GM21447 (cell line): ENCODE measurements at regions not wholly inside any gene's neighbourhood (a gene's known extent, or its start where the extent isn't known, plus 50 kb on each side); places are given as distances from the start of the nearest gene placed in this dataset.

Experiments used
- ATAC-seq: cut with Tn5 transposase; IDR thresholded peaks from one replicate; pipeline ENCODE4 v1.9.1; 2021; ENCODE audit not compliant: unreplicated experiment

DNA sequence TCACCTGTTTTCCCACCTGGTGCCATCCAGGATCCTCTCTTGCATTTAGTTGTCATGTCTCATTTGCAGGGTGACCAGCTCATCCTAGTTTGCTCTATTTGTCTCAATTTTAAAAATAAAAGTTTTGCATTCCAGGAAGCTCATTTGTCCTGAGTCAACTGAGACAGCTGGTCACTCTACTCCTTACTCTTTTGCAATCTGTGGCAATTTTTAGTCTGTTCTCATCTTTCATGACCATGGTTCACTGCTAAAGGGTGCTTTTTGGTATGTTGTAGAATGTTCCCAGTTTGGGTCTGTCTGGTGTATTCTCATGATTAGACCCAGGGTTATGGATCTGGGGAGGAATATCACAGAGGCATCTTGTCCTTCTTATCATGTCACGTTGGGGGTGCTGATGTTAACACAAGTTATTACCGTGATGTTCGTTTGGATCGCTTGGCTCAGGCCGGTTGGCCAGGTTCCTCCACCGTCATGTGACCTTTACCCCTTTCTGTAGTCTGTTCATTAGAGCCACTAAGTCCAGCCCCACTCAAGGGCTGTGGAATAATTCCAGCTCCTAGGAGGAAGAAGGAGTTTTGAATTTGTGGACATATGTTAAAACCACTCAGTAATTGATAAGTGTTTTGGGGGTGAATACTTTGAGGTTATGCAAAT lies 103.3 kb upstream of the IGFBP3 start:
- ATAC-seq = no peak

GRCh38 chr7:46022397-46022796 lies 101.3 kb upstream of the IGFBP3 start:
- no peak for ATAC-seq

GRCh38 chr7:46015107-46015868 lies 94.2 kb upstream of the IGFBP3 start:
- no peak for ATAC-seq

- no peak for ATAC-seq
Measured at GRCh38 chr7:46011501-46011900, 90.4 kb upstream of the IGFBP3 start.

DNA sequence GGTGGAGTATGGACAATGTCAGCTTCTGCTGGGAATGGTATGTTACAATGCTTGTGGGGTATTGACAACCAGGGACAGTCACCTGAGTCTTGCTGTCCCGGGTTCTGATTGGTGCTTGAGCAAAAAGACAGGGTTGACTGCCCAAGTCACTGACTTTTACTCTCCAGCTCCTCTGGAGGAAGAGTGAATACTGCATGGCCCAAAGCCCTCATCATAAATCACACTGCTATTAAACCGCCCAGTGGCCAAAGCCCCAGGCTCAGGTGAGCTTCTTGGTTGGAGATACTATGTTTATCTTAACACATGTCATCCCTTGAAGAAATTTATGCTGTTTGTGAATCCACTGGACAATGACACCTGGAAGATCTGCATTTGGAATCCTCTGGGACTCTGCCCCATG lies 90.0 kb upstream of the IGFBP3 start:
- no peak for ATAC-seq

DNA sequence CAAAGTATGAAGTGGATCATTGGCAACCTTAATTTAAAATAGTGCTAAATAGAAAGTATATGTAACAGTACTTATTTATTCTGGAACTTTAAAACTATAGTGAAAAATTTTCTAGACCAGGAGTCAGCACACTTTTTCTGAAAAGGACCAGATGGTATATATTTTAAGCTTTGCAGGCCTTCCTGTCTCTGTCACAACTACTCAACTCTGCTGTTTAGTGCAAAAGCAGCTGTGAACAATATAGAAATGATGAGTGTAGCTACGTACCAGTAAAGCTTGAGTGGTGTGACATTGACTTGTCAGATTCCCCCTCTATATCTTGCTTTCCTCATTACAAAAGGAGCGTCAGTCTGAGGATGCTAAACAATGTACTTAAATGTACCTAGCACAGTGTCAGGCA lies 88.1 kb upstream of the IGFBP3 start:
- no peak for ATAC-seq

DNA sequence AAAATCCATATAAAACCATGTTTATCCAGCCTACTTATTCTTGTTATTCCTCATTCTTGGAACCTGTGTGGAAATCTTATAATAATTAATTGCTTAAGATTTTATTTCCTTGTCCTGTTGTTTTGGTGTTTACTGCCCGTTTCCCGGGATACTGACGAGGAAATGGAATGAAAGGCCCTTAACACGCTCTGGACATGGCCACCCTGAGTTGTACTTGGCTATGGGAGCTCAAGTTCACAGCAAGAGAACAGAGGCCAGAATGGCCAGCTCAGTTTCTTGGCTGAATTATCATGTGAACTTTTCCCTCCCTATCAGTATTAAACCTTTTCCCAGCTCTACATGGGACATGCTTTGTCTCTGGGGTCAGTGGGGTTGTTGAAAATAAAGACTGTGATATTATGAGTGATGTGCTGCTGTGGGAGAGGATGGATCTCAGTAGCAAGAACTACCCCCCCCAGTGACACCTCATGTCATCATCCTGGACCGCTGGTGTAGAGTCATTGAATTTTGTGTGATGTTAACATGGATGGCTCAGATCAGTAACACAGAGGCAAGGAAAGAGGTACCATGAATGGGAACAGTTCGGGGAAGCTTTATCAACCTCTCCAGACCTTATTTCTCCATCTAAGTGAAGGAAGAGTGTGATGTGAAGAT lies 87.0 kb upstream of the IGFBP3 start:
- no peak for ATAC-seq

GRCh38 chr7:46007194-46007593 lies 86.1 kb upstream of the IGFBP3 start:
- ATAC-seq = no peak

GRCh38 chr7:46006723-46007122 lies 85.7 kb upstream of the IGFBP3 start:
- ATAC-seq = no peak

GRCh38 chr7:46006212-46006611 lies 85.1 kb upstream of the IGFBP3 start:
- no peak for ATAC-seq

DNA sequence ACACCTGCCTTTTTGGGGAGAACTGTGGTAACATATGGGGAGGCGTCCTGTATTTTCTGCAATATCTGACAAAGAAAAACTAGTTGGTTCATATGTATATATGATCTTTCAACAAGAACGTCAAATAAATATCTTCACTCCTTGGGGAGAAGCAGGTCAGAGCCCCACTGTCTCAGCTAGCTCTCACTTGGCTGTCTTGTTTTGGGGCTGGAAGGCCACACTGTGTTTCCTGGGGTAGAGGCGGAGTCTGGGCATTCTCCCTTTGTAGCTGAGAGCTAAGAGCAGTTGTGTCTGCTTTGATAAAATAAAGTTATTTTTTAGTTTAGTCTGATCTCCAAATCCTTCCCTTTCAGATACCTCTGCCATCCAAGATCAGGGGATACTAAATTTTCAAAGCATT lies 83.9 kb upstream of the IGFBP3 start:
- no peak for ATAC-seq

DNA sequence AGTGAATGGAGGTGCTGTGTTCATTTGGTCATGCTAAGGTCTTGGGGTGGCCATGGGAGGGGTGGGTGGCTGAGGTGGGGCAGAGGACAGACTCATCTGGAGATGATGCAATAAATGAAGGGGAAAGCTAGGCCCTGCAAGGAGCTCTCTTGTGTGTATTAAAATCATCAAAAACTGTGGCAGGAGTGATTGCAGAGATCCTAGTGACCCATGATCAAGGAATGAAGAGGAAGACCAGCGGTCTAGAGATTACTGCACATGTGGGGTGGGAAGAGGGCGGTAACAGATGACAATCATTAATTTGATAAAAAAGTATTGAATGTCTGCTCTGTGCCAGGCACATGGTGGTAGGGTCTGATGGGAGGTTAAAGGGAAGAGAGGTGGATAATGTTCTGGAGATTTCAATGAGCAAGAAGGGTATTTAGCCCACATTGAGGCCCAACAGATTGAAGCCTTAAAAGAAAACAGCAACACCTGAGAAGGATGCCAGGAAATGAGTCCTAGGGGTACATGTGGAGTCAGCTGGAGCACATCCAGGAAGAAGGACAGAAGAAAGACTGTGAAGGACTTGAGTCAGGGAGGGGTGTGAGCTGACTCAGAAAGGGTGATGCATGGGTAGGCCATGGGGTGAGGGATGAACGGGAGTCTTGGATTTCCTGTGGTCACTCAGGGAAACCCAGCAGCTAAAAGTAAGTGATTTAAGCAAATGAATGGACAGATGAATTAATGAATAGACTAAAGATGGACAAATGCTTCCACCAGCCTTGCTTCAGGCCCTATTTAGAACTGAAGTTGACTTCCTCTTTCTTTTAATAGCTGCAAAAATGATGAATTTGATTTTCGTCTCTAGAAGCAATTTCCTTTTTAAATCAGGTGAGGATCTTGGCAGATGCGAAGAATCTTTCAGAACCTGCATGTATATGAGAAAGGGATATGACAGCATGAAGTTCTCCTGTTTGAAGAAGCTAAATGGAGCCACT lies 83.1 kb upstream of the IGFBP3 start:
- ATAC-seq = no peak

GRCh38 chr7:46003161-46003560 lies 82.1 kb upstream of the IGFBP3 start:
- ATAC-seq = no peak

GRCh38 chr7:46000513-46000912 lies 79.4 kb upstream of the IGFBP3 start:
- ATAC-seq = no peak

- ATAC-seq = no peak
Measured at GRCh38 chr7:45999541-45999940, 78.5 kb upstream of the IGFBP3 start.

DNA sequence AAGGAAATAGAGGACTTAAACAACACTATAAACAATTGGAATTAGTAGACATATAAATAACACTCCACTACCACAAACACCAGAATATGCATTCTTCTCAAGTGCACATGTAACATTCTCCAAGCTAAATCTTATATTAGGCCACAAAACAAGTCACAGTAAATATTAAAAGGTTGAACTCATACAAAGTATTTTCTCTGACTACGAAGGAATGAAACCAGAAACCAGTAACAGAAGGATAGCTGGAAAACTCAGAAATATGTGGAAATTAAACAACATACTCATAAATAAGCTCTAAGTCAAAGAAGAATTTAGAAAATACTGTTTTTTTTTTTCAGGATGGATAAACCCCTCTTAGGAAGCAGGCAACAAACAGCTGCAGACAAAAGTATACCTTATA lies 77.4 kb upstream of the IGFBP3 start:
- ATAC-seq = no peak

DNA sequence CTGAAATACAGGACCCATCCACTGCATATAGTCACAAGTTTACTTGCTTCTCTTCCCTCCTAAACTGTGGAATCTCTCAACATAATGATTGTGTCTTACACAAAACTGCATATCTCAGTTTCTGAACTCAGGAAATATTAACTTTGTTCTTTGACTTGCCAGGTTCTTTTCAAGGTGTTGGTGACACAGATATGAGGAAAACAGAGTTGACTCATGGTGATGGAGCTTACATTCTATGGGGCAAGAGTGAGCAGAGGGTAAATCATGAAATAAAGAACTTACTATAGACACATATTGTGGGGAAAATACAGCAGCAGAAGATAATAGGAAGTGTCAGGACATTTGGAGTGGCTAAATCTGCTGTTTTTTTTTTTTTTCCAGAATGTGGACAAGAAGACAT lies 72.5 kb upstream of the IGFBP3 start:
- ATAC-seq = no peak

DNA sequence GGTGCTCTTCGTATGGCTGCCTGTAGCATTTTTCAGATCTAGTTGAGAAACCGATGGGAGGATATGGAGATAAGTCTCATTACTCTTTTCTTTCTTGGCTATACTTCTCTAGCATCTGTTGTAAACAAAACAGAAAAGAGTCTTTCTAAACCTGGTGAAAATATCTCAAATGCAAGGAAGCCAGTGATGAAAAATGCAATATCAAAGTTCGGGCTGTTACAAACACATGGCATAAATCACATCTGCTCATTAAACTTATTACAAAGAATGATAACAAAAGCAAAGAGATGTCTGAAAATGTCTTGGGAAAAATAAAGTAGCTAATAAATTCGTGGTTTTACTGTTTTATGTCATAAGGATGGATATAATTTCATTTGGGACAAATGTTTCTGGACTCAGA lies 71.8 kb upstream of the IGFBP3 start:
- ATAC-seq = no peak

DNA sequence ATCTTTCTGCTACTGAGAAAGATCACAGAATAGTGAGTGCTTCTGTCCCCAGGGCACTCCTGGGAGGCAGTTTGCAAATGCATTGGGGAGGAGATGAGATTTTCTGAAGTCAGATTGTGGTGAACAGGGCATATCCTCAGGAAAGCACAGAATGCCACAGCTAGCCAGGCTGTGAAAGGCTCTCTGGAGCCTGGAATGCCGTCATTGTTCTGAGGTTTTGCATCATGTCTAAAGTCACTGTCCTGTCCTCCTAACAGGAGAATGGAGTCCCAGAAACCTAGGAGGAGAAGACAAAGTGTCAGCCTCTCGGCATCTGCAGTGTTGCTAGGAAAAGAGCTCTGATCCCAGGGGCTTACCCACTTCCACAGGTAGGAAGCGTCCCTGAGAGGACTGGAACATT lies 69.2 kb upstream of the IGFBP3 start:
- no peak for ATAC-seq

GRCh38 chr7:45988405-45989057 lies 67.5 kb upstream of the IGFBP3 start:
- no peak for ATAC-seq
